Panc1 (cell line): ENCODE measurements at regions not wholly inside any gene's neighbourhood (a gene's known extent, or its start where the extent isn't known, plus 50 kb on each side); places are given as distances from the start of the nearest gene placed in this dataset.

Experiments used
- ATAC-seq: fragments of 200-7000 bp; cut with Tn5 transposase; 2 replicates; pipeline ENCODE4 v1.9.1; 2020; ENCODE audit warnings: mild to moderate bottlenecking, moderate library complexity
- BruUV-seq: library from RNA; stranded (reverse); fragments of 400-500 nt; replicated peaks from 2 replicates; lab custom pipeline; 2021; lab: Mats Ljungman, UMichigan
- CTCF ChIA-PET: fragments of 300-600 bp; sonication (Branson Sonifier 250); formaldehyde crosslinking; loops from one replicate; lab custom pipeline; 2022; ENCODE audit warnings: antibody characterized with exemption; lab: Charles Lee
- POLR2A ChIA-PET: fragments of 300-600 bp; sonication (Branson Sonifier 250); formaldehyde crosslinking; loops from one replicate; lab custom pipeline; 2022; ENCODE audit warnings: antibody characterized with exemption; lab: Charles Lee
- DNase-seq: peaks from one replicate; pipeline ENCODE4 v3.0.0-alpha.2; 2010; ENCODE audit warnings: low read depth, low spot score
- H3K27ac ChIP-seq: 2 replicates; pipeline ENCODE4 v1.5.1; 2011; ENCODE audit warnings: mild to moderate bottlenecking, low read length, inconsistent platforms
- H3K27me3 ChIP-seq: fragments of 200-500 bp; sonication (Bioruptor generic); 2 replicates; pipeline ENCODE4 v1.6.0; 2014; ENCODE audit warnings: low read length, inconsistent platforms; ENCODE audit not compliant: control insufficient read depth, insufficient read depth
- H3K36me3 ChIP-seq: fragments of 200-500 bp; sonication (Bioruptor generic); 2 replicates; pipeline ENCODE4 v1.5.1; 2014; ENCODE audit warnings: inconsistent platforms, mild to moderate bottlenecking, low read length, moderate library complexity; ENCODE audit not compliant: control insufficient read depth, insufficient read depth
- H3K4me1 ChIP-seq: 2 replicates; pipeline ENCODE4 v1.5.1; 2011; ENCODE audit warnings: inconsistent platforms, mild to moderate bottlenecking, low read length, moderate library complexity; ENCODE audit not compliant: control insufficient read depth, insufficient read depth
- H3K4me3 ChIP-seq, 2 experiments: 2 replicates each; pipeline ENCODE4 v1.5.1; 2011 to 2012; ENCODE audit warnings: low read depth in 2 of 2, low read length in 2 of 2, mild to moderate bottlenecking in 2 of 2, inconsistent platforms in 1 of 2, moderate library complexity in 1 of 2
- H3K9me3 ChIP-seq: fragments of 200-500 bp; sonication (Bioruptor generic); 2 replicates; pipeline ENCODE4 v1.5.1; 2014; ENCODE audit warnings: low read depth, mild to moderate bottlenecking, inconsistent platforms, low read length, moderate library complexity; ENCODE audit not compliant: control insufficient read depth, insufficient read depth
- POLR2AphosphoS5 ChIP-seq: IDR thresholded peaks from 2 replicates; pipeline ENCODE4 v1.6.1; 2012; ENCODE audit warnings: mild to moderate bottlenecking, low read depth, low read length, moderate library complexity
- SIN3A ChIP-seq: IDR thresholded peaks from 2 replicates; pipeline ENCODE4 v1.6.1; 2012; ENCODE audit warnings: low read depth, mild to moderate bottlenecking, low read length, moderate library complexity, borderline replicate concordance; ENCODE audit not compliant: insufficient read depth
- TCF7L2 ChIP-seq: IDR thresholded peaks from 2 replicates; pipeline ENCODE4 v1.6.1; 2011; ENCODE audit warnings: mild to moderate bottlenecking, low read depth, low read length, inconsistent platforms
- in situ Hi-C: cut with HindIII; loops from 2 replicates; pipeline ENCODE4 v1.10.0; 2016; ENCODE audit warnings: low sequenced_read_pairs, low pct_unique_long_range_greater_than_20kb
- intact Hi-C: fragments of 100-400 bp; cut with micrococcal nuclease; formaldehyde crosslinking; loops from one replicate; pipeline ENCODE4 v1.10.0; 2022; ENCODE audit not compliant: unreplicated experiment
- TF ChIP-seq, protein P1 (sequence below): fragments of 450-650 bp; IDR thresholded peaks from 2 replicates; pipeline ENCODE4 v1.5.1; 2017; ENCODE audit warnings: mild to moderate bottlenecking
- TF ChIP-seq, protein P2 (sequence below), 2 experiments: IDR thresholded peaks; 2 replicates each; pipeline ENCODE4 v1.6.1; 2011 to 2012; ENCODE audit warnings: low read depth in 2 of 2, control low read depth in 1 of 2, low read length in 1 of 2, mild to moderate bottlenecking in 1 of 2, moderate library complexity in 1 of 2; ENCODE audit not compliant: insufficient read depth in 1 of 2

DNA sequence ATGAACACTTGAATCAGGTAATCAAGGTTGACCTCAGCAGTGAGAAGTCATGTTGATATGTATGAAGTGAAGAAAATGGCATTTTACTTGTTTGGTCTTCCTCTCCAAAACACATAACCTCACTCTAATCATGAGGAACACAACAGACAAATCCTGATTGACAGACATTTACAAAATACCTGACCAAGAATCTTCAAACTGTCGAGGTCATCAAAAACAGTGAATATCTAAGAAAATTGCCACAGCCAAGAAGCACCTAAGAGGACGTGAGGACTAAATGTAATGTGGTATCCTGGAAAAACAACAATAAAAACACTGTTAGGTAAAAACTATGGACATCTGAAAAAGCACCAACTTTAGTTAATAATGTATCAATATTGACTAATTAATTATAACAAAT is 129.5 kb upstream of the MAGEB18 start:
- in situ Hi-C loops (no loop called here), intact Hi-C loops (no loop called here)
- Histone ChIP-seq H3K27me3 (no peaks in the 10 kb centered on the region), H3K36me3 (no peaks in the 10 kb centered on the region), H3K9me3 (no peaks in the 10 kb centered on the region), H3K4me1 (no peaks in the 10 kb centered on the region), H3K4me3 (no peak overlapping the region), H3K27ac (no peak overlapping the region)
- CTCF ChIA-PET = no interaction called here
- POLR2A ChIA-PET = no interaction called here
- no TSS peak for BruUV-seq
- no peak for ATAC-seq
- no peak for TF ChIP-seq POLR2AphosphoS5
- no peak for TF ChIP-seq TCF7L2
- TF ChIP-seq, protein P1, sequence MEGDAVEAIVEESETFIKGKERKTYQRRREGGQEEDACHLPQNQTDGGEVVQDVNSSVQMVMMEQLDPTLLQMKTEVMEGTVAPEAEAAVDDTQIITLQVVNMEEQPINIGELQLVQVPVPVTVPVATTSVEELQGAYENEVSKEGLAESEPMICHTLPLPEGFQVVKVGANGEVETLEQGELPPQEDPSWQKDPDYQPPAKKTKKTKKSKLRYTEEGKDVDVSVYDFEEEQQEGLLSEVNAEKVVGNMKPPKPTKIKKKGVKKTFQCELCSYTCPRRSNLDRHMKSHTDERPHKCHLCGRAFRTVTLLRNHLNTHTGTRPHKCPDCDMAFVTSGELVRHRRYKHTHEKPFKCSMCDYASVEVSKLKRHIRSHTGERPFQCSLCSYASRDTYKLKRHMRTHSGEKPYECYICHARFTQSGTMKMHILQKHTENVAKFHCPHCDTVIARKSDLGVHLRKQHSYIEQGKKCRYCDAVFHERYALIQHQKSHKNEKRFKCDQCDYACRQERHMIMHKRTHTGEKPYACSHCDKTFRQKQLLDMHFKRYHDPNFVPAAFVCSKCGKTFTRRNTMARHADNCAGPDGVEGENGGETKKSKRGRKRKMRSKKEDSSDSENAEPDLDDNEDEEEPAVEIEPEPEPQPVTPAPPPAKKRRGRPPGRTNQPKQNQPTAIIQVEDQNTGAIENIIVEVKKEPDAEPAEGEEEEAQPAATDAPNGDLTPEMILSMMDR = no peak
- no peak for DNase-seq

DNA sequence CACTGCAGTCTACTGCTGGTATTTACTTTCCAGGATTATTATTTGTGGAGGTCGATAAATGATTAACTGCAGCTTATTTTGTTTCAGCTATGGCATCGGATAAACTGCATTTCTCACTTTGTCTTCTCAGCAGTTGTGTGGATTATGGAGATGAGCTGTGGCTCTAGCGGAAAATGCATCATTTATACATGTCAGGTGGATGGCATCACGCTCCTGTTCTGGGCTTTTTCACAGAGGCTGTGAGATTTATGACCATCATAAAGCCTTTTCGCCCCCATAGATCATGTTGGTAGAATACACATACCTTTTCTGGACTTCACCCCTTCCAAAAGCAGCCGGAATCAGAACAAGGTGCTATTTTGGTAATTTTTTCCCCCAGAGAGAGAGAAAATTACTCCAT is 118.8 kb upstream of the MAGEB18 start:
- intact Hi-C loops (no loop called here), in situ Hi-C loops (no loop called here)
- CTCF ChIA-PET = no interaction called here
- POLR2A ChIA-PET = no interaction called here
- DNase-seq (no peak), ATAC-seq (no peak)
- H3K36me3 ChIP-seq = no peaks in the 10 kb centered on the region
- H3K27me3 ChIP-seq = no peaks in the 10 kb centered on the region
- H3K27ac ChIP-seq = no peak overlapping the region
- BruUV-seq = no TSS peak
- no peaks in the 10 kb centered on the region for H3K9me3 ChIP-seq
- no peak overlapping the region for H3K4me3 ChIP-seq
- no peaks in the 10 kb centered on the region for H3K4me1 ChIP-seq
- no peak for TF ChIP-seq POLR2AphosphoS5

DNA sequence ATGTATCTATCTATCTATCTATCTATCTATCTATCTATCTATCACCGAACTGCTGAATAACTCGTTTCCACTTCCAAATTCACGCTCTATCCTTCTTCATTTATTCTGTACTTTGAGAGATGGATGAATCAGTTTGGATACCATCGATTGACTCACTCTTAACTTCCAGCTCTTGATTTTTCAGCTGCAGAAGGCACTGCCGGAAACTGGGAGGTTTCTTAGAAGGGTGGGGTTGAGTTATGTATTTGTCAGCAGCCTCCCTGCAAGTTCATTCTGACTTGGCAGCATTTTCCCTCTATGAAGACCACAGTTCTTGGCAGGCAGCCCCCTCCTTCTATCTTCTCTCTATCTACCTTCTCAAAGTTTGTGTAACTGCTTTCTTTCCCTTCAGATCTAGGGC is 112.0 kb upstream of the MAGEB18 start:
- POLR2A ChIA-PET = no interaction called here
- Histone ChIP-seq H3K4me1 (no peaks in the 10 kb centered on the region), H3K9me3 (no peaks in the 10 kb centered on the region), H3K36me3 (no peaks in the 10 kb centered on the region), H3K4me3 (no peak overlapping the region), H3K27ac (no peak overlapping the region), H3K27me3 (no peaks in the 10 kb centered on the region)
- in situ Hi-C loops = no loop called here
- no peak for DNase-seq
- TF ChIP-seq TCF7L2 (no peak), POLR2AphosphoS5 (no peak), SIN3A (no peak)
- TF ChIP-seq, protein P1 = no peak
- TF ChIP-seq, protein P2, sequence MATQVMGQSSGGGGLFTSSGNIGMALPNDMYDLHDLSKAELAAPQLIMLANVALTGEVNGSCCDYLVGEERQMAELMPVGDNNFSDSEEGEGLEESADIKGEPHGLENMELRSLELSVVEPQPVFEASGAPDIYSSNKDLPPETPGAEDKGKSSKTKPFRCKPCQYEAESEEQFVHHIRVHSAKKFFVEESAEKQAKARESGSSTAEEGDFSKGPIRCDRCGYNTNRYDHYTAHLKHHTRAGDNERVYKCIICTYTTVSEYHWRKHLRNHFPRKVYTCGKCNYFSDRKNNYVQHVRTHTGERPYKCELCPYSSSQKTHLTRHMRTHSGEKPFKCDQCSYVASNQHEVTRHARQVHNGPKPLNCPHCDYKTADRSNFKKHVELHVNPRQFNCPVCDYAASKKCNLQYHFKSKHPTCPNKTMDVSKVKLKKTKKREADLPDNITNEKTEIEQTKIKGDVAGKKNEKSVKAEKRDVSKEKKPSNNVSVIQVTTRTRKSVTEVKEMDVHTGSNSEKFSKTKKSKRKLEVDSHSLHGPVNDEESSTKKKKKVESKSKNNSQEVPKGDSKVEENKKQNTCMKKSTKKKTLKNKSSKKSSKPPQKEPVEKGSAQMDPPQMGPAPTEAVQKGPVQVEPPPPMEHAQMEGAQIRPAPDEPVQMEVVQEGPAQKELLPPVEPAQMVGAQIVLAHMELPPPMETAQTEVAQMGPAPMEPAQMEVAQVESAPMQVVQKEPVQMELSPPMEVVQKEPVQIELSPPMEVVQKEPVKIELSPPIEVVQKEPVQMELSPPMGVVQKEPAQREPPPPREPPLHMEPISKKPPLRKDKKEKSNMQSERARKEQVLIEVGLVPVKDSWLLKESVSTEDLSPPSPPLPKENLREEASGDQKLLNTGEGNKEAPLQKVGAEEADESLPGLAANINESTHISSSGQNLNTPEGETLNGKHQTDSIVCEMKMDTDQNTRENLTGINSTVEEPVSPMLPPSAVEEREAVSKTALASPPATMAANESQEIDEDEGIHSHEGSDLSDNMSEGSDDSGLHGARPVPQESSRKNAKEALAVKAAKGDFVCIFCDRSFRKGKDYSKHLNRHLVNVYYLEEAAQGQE (IDR thresholded peaks at IDR 0.05; ENCODE audit: insufficient read depth in 1 of 2, low read depth in 2 of 2, low read length in 1 of 2) = no peak
- CTCF ChIA-PET = no interaction called here
- no TSS peak for BruUV-seq
- intact Hi-C loops = no loop called here
- no peak for ATAC-seq
